Upper lobe of left lung (tissue), 6 donors: ENCODE measurements at regions not wholly inside any gene's neighbourhood (a gene's known extent, or its start where the extent isn't known, plus 50 kb on each side); places are given as distances from the start of the nearest gene placed in this dataset.
"Not testable (repeated sequence)": the region's sequence is repeated elsewhere in the genome, so short reads cannot be mapped to it uniquely, and the experiment has no call there.

Experiments
- ATAC-seq, 2 donors: fragments of 200-7000 bp; cut with Tn5 transposase; one replicate each; pipeline ENCODE4 v1.9.1; 2022; ENCODE audit warnings: mild to moderate bottlenecking in 2 of 2, moderate library complexity in 2 of 2; ENCODE audit not compliant: low FRiP score in 2 of 2
- DNase-seq, 2 donors: peaks; one replicate each; pipeline ENCODE4 v3.0.0-alpha.2; 2019 to 2020
- H3K27ac ChIP-seq, 4 donors: fragments of 200-600 bp; sonication (generic); one replicate each; pipeline ENCODE4 v1.5.1; 2016 to 2019
- H3K27me3 ChIP-seq, 4 donors: fragments of 200-600 bp; sonication (generic); one replicate each; pipeline ENCODE4 v1.5.1; 2017 to 2019
- H3K36me3 ChIP-seq, 4 donors: fragments of 200-600 bp; sonication (generic); one replicate each; pipeline ENCODE4 v1.5.1; 2016 to 2019
- H3K4me1 ChIP-seq, 4 donors: fragments of 200-600 bp; sonication (generic); one replicate each; pipeline ENCODE4 v1.5.1; 2018 to 2019
- H3K4me3 ChIP-seq, 4 donors: fragments of 200-600 bp; sonication (generic); one replicate each; pipeline ENCODE4 v1.5.1; 2017 to 2019; ENCODE audit warnings: mild to moderate bottlenecking in 2 of 4, moderate library complexity in 1 of 4
- H3K9me3 ChIP-seq, 4 donors: fragments of 200-600 bp; sonication (generic); one replicate each; pipeline ENCODE4 v1.5.1; 2018 to 2019
- EP300 ChIP-seq, 4 donors: sonication (generic); formaldehyde crosslinking; IDR thresholded peaks; one replicate each; pipeline ENCODE4 v1.5.1; 2017; ENCODE audit warnings: antibody characterized with exemption in 4 of 4, control low read depth in 2 of 4
- POLR2A ChIP-seq, 4 donors: fragments of 450-650 bp; IDR thresholded peaks; one replicate each; pipeline ENCODE4 v1.5.1; 2016 to 2017; ENCODE audit warnings: antibody characterized with exemption in 4 of 4, mild to moderate bottlenecking in 2 of 4
- POLR2AphosphoS5 ChIP-seq, 2 donors: sonication (generic); formaldehyde crosslinking; IDR thresholded peaks; one replicate each; pipeline ENCODE4 v1.5.1; 2017; ENCODE audit warnings: antibody characterized with exemption in 2 of 2
- WGBS, 2 donors: methylation state at CpG; one replicate each; pipeline ENCODE4 v1.1.5; 2017 to 2018; 5-methylcytosine and 5-hydroxymethylcytosine counted together
- TF ChIP-seq, protein P1 (sequence below), 6 experiments: fragments of 450-650 bp in 4 of 6; fragments of 200-600 bp in 2 of 6; sonication (generic) in 2 of 6; IDR thresholded peaks; one replicate each; pipeline ENCODE4 v1.5.1; 2016 to 2019; ENCODE audit warnings: antibody characterized with exemption in 6 of 6
- donor health status: DM: no; HTN: no; CAD: no; lungs with moderate emphysema.
- donor health status: DM: no; HTN: yes; CAD: no; lungs with severe emphysema.

DNA sequence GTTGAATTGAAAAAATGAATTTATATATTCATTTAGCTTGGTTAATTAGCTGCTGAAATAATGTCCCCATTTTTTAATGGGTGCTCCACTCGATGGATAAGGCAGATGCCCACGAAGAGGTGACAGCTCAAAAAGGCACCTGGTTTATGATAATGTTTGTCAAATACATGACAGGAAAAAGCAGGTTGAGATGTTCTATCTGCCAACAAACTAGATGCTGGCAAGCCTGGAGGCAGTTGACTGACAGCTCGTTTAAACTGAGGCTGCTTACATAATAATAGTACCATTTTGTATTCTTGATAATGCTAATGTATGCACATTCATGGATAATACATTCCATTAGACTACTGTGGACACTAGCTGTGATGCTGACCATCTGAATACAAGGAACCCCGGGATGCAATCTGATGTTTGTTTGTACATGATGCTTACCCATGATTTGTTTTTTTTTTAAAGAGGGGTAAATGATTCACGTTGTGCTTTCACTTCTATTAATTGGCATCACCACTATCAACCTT, 69.0 kb upstream of the GPR158 start:
- Histone ChIP-seq H3K9me3 (no peaks in the 10 kb centered on the region), H3K4me3 (no peak overlapping the region), H3K4me1 (no peaks in the 10 kb centered on the region), H3K27me3 (no peaks in the 10 kb centered on the region), H3K36me3 (no peaks in the 10 kb centered on the region), H3K27ac (no peak overlapping the region)
- no peak for ATAC-seq
- WGBS, 2 donors = 41 to 50% methylated on average over 5 of the region's 5 CpGs
- no peak for TF ChIP-seq EP300 (IDR thresholded peaks at IDR 0.05)
- no peak for TF ChIP-seq POLR2AphosphoS5 (IDR thresholded peaks at IDR 0.05)
- TF ChIP-seq POLR2A (IDR thresholded peaks at IDR 0.05) = no peak
- TF ChIP-seq, protein P1, sequence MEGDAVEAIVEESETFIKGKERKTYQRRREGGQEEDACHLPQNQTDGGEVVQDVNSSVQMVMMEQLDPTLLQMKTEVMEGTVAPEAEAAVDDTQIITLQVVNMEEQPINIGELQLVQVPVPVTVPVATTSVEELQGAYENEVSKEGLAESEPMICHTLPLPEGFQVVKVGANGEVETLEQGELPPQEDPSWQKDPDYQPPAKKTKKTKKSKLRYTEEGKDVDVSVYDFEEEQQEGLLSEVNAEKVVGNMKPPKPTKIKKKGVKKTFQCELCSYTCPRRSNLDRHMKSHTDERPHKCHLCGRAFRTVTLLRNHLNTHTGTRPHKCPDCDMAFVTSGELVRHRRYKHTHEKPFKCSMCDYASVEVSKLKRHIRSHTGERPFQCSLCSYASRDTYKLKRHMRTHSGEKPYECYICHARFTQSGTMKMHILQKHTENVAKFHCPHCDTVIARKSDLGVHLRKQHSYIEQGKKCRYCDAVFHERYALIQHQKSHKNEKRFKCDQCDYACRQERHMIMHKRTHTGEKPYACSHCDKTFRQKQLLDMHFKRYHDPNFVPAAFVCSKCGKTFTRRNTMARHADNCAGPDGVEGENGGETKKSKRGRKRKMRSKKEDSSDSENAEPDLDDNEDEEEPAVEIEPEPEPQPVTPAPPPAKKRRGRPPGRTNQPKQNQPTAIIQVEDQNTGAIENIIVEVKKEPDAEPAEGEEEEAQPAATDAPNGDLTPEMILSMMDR (IDR thresholded peaks at IDR 0.05) = no peak
- DNase-seq = no peak

DNA sequence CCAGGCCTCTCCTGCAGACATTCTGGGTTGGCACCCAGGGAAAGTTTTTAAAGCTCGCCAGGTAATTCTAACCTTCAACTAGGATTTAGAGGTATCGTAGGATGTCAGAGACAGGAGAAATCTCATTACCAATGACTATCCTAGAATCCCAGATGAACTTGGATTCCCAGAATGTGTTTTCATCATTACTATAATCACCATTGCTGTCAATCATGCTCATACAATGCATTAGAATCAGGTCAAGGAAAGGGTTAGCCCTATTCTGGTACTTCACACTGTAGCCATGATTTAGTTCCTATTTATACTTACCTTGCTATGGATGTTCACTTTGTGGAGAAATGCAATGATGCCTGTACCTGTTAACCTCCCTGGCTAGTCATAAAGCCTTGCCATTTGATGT, 67.0 kb upstream of the GPR158 start:
- Histone ChIP-seq H3K9me3 (no peaks in the 10 kb centered on the region), H3K36me3 (no peaks in the 10 kb centered on the region), H3K4me3 (no peak overlapping the region), H3K27ac (no peak overlapping the region), H3K4me1 (no peaks in the 10 kb centered on the region), H3K27me3 (no peaks in the 10 kb centered on the region)
- no peak for ATAC-seq
- DNase-seq = no peak
- TF ChIP-seq POLR2A (IDR thresholded peaks at IDR 0.05) (no peak), EP300 (IDR thresholded peaks at IDR 0.05) (no peak), POLR2AphosphoS5 (IDR thresholded peaks at IDR 0.05) (no peak)
- TF ChIP-seq, protein P1 (IDR thresholded peaks at IDR 0.05) = no peak
- WGBS, 2 donors = 86 to 94% methylated on average over 2 of the region's 2 CpGs

DNA sequence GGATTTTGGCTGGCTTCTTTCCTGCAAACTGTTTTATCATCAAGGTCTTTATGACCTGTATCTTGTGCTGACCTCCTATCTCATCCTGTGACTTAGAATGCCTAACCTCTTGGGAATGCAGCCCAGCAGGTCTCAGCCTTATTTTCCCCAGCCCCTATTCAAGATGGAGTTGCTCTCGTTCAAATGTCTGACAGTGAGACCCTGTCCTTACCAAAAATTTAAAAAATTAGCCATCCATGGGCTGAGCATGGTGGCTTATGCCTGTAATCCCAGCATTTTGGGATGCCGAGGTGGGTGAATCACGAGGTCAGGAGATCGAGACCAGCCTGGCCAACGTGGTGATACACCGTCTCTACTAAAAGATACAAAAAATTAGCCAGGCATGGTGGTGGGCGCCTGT, 64.9 kb upstream of the GPR158 start:
- H3K4me3 ChIP-seq, H3K27ac ChIP-seq, DNase-seq, H3K36me3 ChIP-seq, ATAC-seq, H3K27me3 ChIP-seq, H3K4me1 ChIP-seq, H3K9me3 ChIP-seq: not testable (repeated sequence)
- 90 to 92% methylated on average over 7 of the region's 7 CpGs for WGBS, 2 donors

DNA sequence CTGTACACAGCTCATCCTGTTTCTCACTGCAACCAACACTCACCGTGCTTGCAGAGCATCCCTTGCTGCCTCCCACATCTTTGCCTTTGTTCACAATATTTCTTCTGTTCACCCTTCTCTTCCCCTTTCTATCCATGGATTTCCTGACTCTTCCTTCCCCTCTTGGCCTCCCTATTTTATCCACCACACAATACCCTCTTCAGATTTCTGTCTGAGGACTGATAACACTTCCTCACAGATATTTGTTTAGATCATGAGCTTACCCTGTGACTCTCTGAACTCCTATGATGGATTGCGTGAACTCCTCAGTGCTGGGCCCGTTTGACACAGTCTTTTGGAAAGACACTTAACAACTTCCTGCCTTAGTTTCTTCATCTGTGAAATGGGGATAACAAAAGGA, 62.8 kb upstream of the GPR158 start:
- Histone ChIP-seq H3K27ac (no peak overlapping the region), H3K4me3 (no peak overlapping the region), H3K4me1 (peaks cover 0 to 4% (median 2%) of the 10 kb centered on the region in 4 donors), H3K27me3 (no peaks in the 10 kb centered on the region), H3K36me3 (no peaks in the 10 kb centered on the region), H3K9me3 (no peaks in the 10 kb centered on the region)
- ATAC-seq (no peak), DNase-seq (no peak)
- TF ChIP-seq, protein P1 (IDR thresholded peaks at IDR 0.05) = no peak
- TF ChIP-seq POLR2AphosphoS5 (IDR thresholded peaks at IDR 0.05) (no peak), EP300 (IDR thresholded peaks at IDR 0.05) (no peak), POLR2A (IDR thresholded peaks at IDR 0.05) (no peak)
- 53 to 65% methylated on average over 3 of the region's 3 CpGs for WGBS, 2 donors

DNA sequence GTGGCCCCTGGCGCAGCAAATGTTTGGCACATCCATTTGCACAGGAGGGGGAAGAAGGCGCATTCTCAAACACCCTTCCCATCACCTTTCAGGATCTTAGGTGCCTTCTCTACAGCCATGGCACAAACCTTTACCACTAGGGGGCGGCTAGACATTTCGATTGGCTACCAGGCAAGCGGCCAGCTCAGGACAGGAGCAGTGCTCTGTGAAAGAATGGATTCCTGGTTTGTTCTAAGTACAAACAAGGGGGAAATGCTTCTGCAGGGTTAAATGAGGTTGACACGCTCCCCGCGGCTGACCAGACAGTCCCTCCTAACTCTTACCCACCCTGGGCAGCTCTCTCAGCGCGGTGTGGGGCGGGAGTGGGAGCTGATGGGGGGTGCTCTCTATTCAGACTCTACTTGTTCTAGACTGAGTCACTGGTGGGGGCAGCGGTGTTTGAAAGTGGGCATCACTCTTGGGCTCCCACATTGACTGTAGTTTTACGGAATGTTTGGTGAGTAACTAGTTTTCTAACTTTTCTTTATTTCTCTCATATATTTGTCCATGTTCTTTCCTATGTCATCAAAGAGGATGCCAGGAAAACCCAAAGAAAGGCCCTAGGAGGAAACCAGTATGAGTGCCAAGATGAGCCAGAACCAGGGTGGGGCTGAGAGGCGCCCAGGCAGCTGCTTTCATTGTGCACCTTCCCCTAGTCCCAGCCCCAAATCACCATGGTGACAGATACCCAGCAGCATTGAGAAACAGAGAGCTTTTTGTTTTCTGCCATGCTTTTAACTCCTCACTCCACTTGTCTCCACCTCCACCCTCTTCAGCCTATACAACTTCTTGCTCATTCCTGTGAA, 61.4 kb upstream of the GPR158 start:
- ATAC-seq (peak; percentile 79 to 86), DNase-seq (peak; percentile 23 to 70)
- 24 to 26% methylated on average over 14 of the region's 14 CpGs for WGBS, 2 donors
- no peaks in the 10 kb centered on the region for H3K36me3 ChIP-seq
- no peak overlapping the region for H3K27ac ChIP-seq
- H3K27me3 ChIP-seq = no peaks in the 10 kb centered on the region
- TF ChIP-seq POLR2A (IDR thresholded peaks at IDR 0.05) = no peak
- TF ChIP-seq, protein P1 (IDR thresholded peaks at IDR 0.05) = peak; percentile 44 to 66 (median 54)
- no peaks in the 10 kb centered on the region for H3K9me3 ChIP-seq
- no peak overlapping the region for H3K4me3 ChIP-seq
- peaks cover 0 to 4% (median 2%) of the 10 kb centered on the region in 4 donors for H3K4me1 ChIP-seq
